WTC11 (cell line): ENCODE measurements at regions not wholly inside any gene's neighbourhood (a gene's known extent, or its start where the extent isn't known, plus 50 kb on each side); places are given as distances from the start of the nearest gene placed in this dataset.

Experiments used
- ATAC-seq: fragments of 200-7000 bp; cut with Tn5 transposase; 2 replicates; pipeline ENCODE4 v1.10.0; 2021; ENCODE audit warnings: mild to moderate bottlenecking, moderate library complexity
- CTCF ChIA-PET: fragments of 300-600 bp; sonication (Branson Sonifier 250); formaldehyde crosslinking; loops from one replicate; lab custom pipeline; 2021; ENCODE audit warnings: antibody characterized with exemption; lab: Charles Lee
- POLR2A ChIA-PET: fragments of 350-600 bp; sonication (Branson Sonifier 250); formaldehyde crosslinking; loops from one replicate; lab custom pipeline; 2021; ENCODE audit warnings: antibody characterized with exemption; lab: Charles Lee
- DNase-seq: peaks from one replicate; pipeline ENCODE4 v3.0.0; 2021; ENCODE audit warnings: low spot score
- H3K27ac Mint-ChIP-seq: 2 replicates; pipeline ENCODE4 v1.8.0; 2021; ENCODE audit warnings: mixed read lengths
- H3K27me3 Mint-ChIP-seq: 2 replicates; pipeline ENCODE4 v1.8.0; 2021; ENCODE audit warnings: low read depth, mild to moderate bottlenecking, moderate library complexity, mixed read lengths
- H3K36me3 Mint-ChIP-seq: 2 replicates; pipeline ENCODE4 v1.8.0; 2021; ENCODE audit warnings: mixed read lengths
- H3K4me1 Mint-ChIP-seq: 2 replicates; pipeline ENCODE4 v1.8.0; 2022; ENCODE audit warnings: mixed read lengths
- H3K4me3 Mint-ChIP-seq: 2 replicates; pipeline ENCODE4 v1.8.0; 2021; ENCODE audit warnings: mild to moderate bottlenecking, moderate library complexity, mixed read lengths
- H3K9me3 Mint-ChIP-seq: 2 replicates; pipeline ENCODE4 v1.8.0; 2021; ENCODE audit warnings: mixed read lengths
- AFF4 ChIP-seq: sonication (generic); formaldehyde crosslinking; IDR thresholded peaks from 2 replicates; pipeline ENCODE4 v1.8.1; 2023; ENCODE audit warnings: mild to moderate bottlenecking, missing genetic modification reagents, borderline replicate concordance
- ERG ChIP-seq: fragments of 250-450 bp; sonication (Bioruptor Pico); IDR thresholded peaks from 2 replicates; pipeline ENCODE4 v1.8.0; 2021; ENCODE audit warnings: mild to moderate bottlenecking
- ETV6 ChIP-seq: sonication (generic); formaldehyde crosslinking; IDR thresholded peaks from 2 replicates; pipeline ENCODE4 v1.8.1; 2022; ENCODE audit warnings: mild to moderate bottlenecking, missing genetic modification reagents
- FOXK1 ChIP-seq: sonication (generic); formaldehyde crosslinking; IDR thresholded peaks from 2 replicates; pipeline ENCODE4 v1.8.0; 2022; ENCODE audit warnings: mild to moderate bottlenecking, moderate library complexity, missing genetic modification reagents
- GTF2I ChIP-seq: fragments of 250-450 bp; sonication (Bioruptor Pico); conservative IDR thresholded peaks from 2 replicates; pipeline ENCODE4 v1.4.0; 2021; ENCODE audit warnings: mild to moderate bottlenecking
- IRF1 ChIP-seq: sonication (generic); formaldehyde crosslinking; IDR thresholded peaks from 2 replicates; pipeline ENCODE4 v1.8.0; 2023; ENCODE audit warnings: missing genetic modification reagents
- JAZF1 ChIP-seq: fragments of 250-450 bp; sonication (Bioruptor Pico); IDR thresholded peaks from 2 replicates; pipeline ENCODE4 v1.9.0; 2021; ENCODE audit warnings: moderate library complexity, mild to moderate bottlenecking, inconsistent platforms
- NR2C2 ChIP-seq: sonication (generic); formaldehyde crosslinking; IDR thresholded peaks from 2 replicates; pipeline ENCODE4 v1.8.0; 2022; ENCODE audit warnings: mild to moderate bottlenecking, missing genetic modification reagents
- RORB ChIP-seq: fragments of 250-450 bp; sonication (Bioruptor Pico); IDR thresholded peaks from 2 replicates; pipeline ENCODE4 v1.9.0; 2021; ENCODE audit warnings: mild to moderate bottlenecking
- TEAD4 ChIP-seq: sonication (generic); formaldehyde crosslinking; IDR thresholded peaks from 2 replicates; pipeline ENCODE4 v1.8.0; 2022; ENCODE audit warnings: mild to moderate bottlenecking, missing genetic modification reagents
- USF1 ChIP-seq: sonication (generic); formaldehyde crosslinking; IDR thresholded peaks from 2 replicates; pipeline ENCODE4 v1.8.0; 2022; ENCODE audit warnings: mild to moderate bottlenecking, missing genetic modification reagents
- USF2 ChIP-seq: sonication (generic); formaldehyde crosslinking; IDR thresholded peaks from 2 replicates; pipeline ENCODE4 v1.8.1; 2023; ENCODE audit warnings: mild to moderate bottlenecking, missing genetic modification reagents, moderate library complexity
- ZBTB21 ChIP-seq: sonication (generic); formaldehyde crosslinking; IDR thresholded peaks from 2 replicates; pipeline ENCODE4 v1.8.1; 2023; ENCODE audit warnings: mild to moderate bottlenecking, missing genetic modification reagents, borderline replicate concordance
- ZMAT4 ChIP-seq: fragments of 250-450 bp; sonication (Bioruptor Pico); IDR thresholded peaks from 2 replicates; pipeline ENCODE4 v1.9.0; 2021; ENCODE audit warnings: mild to moderate bottlenecking
- ZNF121 ChIP-seq: sonication (generic); formaldehyde crosslinking; IDR thresholded peaks from 2 replicates; pipeline ENCODE4 v1.8.0; 2023; ENCODE audit warnings: missing genetic modification reagents
- ZNF138 ChIP-seq: sonication (generic); formaldehyde crosslinking; conservative IDR thresholded peaks from 2 replicates; pipeline ENCODE4 v1.8.1; 2022; ENCODE audit warnings: mild to moderate bottlenecking, moderate library complexity, missing genetic modification reagents
- ZNF219 ChIP-seq: sonication (generic); formaldehyde crosslinking; IDR thresholded peaks from 2 replicates; pipeline ENCODE4 v1.8.0; 2023; ENCODE audit warnings: missing genetic modification reagents, mild to moderate bottlenecking, borderline replicate concordance
- ZNF396 ChIP-seq: fragments of 250-450 bp; sonication (Bioruptor Pico); IDR thresholded peaks from 2 replicates; pipeline ENCODE4 v1.8.0; 2021; ENCODE audit warnings: mild to moderate bottlenecking, moderate library complexity, borderline replicate concordance
- ZNF512 ChIP-seq: sonication (generic); formaldehyde crosslinking; IDR thresholded peaks from 2 replicates; pipeline ENCODE4 v1.8.1; 2022; ENCODE audit warnings: missing genetic modification reagents, borderline replicate concordance
- ZNF671 ChIP-seq: fragments of 250-450 bp; sonication (Bioruptor Pico); IDR thresholded peaks from 2 replicates; pipeline ENCODE4 v1.8.0; 2021; ENCODE audit warnings: mild to moderate bottlenecking

- ATAC-seq: no peak
- Mint-ChIP-seq H3K9me3 (peaks cover 18% of the 10 kb centered on the region), H3K4me1 (no peaks in the 10 kb centered on the region)
Observed at GRCh38 chr3:144762091-144762490, 790.5 kb downstream of the DIPK2A start.

GRCh38 chr3:144763878-144764454 lies 792.3 kb downstream of the DIPK2A start:
- ChIA-PET POLR2A (interaction anchor here (0.6 kb wide), 1 partner anchor 76 kb away, joined by 3 read pairs; no protein-coding TSS in a partner anchor), CTCF (no interaction called here)
- Mint-ChIP-seq H3K27me3 (no peaks in the 10 kb centered on the region), H3K4me3 (no peak overlapping the region), H3K27ac (no peak overlapping the region), H3K4me1 (no peaks in the 10 kb centered on the region), H3K9me3 (no peaks in the 10 kb centered on the region; the same call in 1 of the 2 replicates), H3K36me3 (no peaks in the 10 kb centered on the region)
- no peak for ATAC-seq
- no peak for TF ChIP-seq ETV6 (CRISPR knock-in tag)
- TF ChIP-seq NR2C2 (CRISPR knock-in tag): no peak
- no peak for TF ChIP-seq FOXK1
- no peak for TF ChIP-seq USF1 (CRISPR knock-in tag)
- no peak for TF ChIP-seq RORB (CRISPR knock-in tag)
- no peak for TF ChIP-seq USF2 (CRISPR knock-in tag)
- TF ChIP-seq ZNF512 (CRISPR knock-in tag): no peak
- no peak for DNase-seq

More at GRCh38 chr3:144762091-144762490, 790.5 kb downstream of the DIPK2A start:
- Mint-ChIP-seq H3K27ac (no peak overlapping the region), H3K4me3 (no peak overlapping the region), H3K36me3 (peaks cover 12% of the 10 kb centered on the region), H3K27me3 (no peaks in the 10 kb centered on the region)
- POLR2A ChIA-PET: no interaction called here
- CTCF ChIA-PET: no interaction called here
- TF ChIP-seq ZNF396 (CRISPR knock-in tag): no peak
- TF ChIP-seq ZNF671 (CRISPR knock-in tag): no peak
- TF ChIP-seq ZNF121 (CRISPR knock-in tag): no peak
- TF ChIP-seq ZNF219 (CRISPR knock-in tag): no peak
- no peak for TF ChIP-seq GTF2I (CRISPR knock-in tag)
- TF ChIP-seq JAZF1 (CRISPR knock-in tag): no peak
- no peak for TF ChIP-seq ZBTB21 (CRISPR knock-in tag)
- no peak for TF ChIP-seq ZMAT4 (CRISPR knock-in tag)
- TF ChIP-seq ERG: no peak
- DNase-seq: no peak

GRCh38 chr3:144770281-144770680 lies 798.7 kb downstream of the DIPK2A start:
- no peaks in the 10 kb centered on the region for H3K36me3 Mint-ChIP-seq
- ATAC-seq (no peak), DNase-seq (no peak)
- H3K27ac Mint-ChIP-seq: no peak overlapping the region
- CTCF ChIA-PET: interaction anchor here (0.7 kb wide), 1 partner anchor 82 kb away, joined by 4 read pairs; no protein-coding TSS in a partner anchor
- no peak overlapping the region for H3K4me3 Mint-ChIP-seq
- no peaks in the 10 kb centered on the region for H3K9me3 Mint-ChIP-seq
- H3K27me3 Mint-ChIP-seq: no peaks in the 10 kb centered on the region
- POLR2A ChIA-PET: no interaction called here
- H3K4me1 Mint-ChIP-seq: no peaks in the 10 kb centered on the region
- TF ChIP-seq ZNF138 (no peak), ERG (no peak), USF1 (CRISPR knock-in tag) (no peak), IRF1 (CRISPR knock-in tag) (no peak), TEAD4 (CRISPR knock-in tag) (no peak), NR2C2 (CRISPR knock-in tag) (no peak), AFF4 (no peak), ZBTB21 (CRISPR knock-in tag) (no peak)
